Left ventricle myocardium inferior (tissue), 1 donor: ENCODE measurements at regions not wholly inside any gene's neighbourhood (a gene's known extent, or its start where the extent isn't known, plus 50 kb on each side); places are given as distances from the start of the nearest gene placed in this dataset.

Experiments
- DNase-seq: peaks from one replicate; pipeline ENCODE4 v3.0.0-alpha.2; 2020
- H3K27ac ChIP-seq: fragments of 200-600 bp; replicated peaks from 2 replicates; pipeline ENCODE4 v1.8.0; 2021
- H3K27me3 ChIP-seq: fragments of 200-600 bp; 2 replicates; pipeline ENCODE4 v1.8.0; 2021; ENCODE audit warnings: low read depth
- H3K36me3 ChIP-seq: fragments of 200-600 bp; 2 replicates; pipeline ENCODE4 v1.8.0; 2021
- H3K4me1 ChIP-seq: fragments of 200-600 bp; 2 replicates; pipeline ENCODE4 v1.8.0; 2021
- H3K4me3 ChIP-seq: fragments of 200-600 bp; 2 replicates; pipeline ENCODE4 v1.8.0; 2021; ENCODE audit warnings: mild to moderate bottlenecking, moderate library complexity
- H3K9me3 ChIP-seq: fragments of 200-600 bp; replicated peaks from 2 replicates; pipeline ENCODE4 v1.8.0; 2021
- CTCF ChIP-seq: fragments of 200-600 bp; IDR thresholded peaks from 2 replicates; pipeline ENCODE4 v1.8.0; 2021; ENCODE audit warnings: antibody characterized with exemption, mild to moderate bottlenecking, borderline replicate concordance
- intact Hi-C: fragments of 100-400 bp; cut with micrococcal nuclease; formaldehyde crosslinking; loops from one replicate; pipeline ENCODE4 v1.11.0; 2022
- donor health status: DM: no; HTN: yes; CAD: no; lungs with severe emphysema.

GRCh38 chrY:8390310-8390709, 947.0 kb upstream of the TSPY4 start:
- TF ChIP-seq CTCF, result no peak
- DNase-seq, result no peak
- no peaks in the 10 kb centered on the region for H3K4me1 ChIP-seq
- intact Hi-C loops, result no loop called here
- H3K27ac ChIP-seq, result no peak overlapping the region
- no peaks in the 10 kb centered on the region for H3K36me3 ChIP-seq
- no peak overlapping the region for H3K4me3 ChIP-seq
- no peaks in the 10 kb centered on the region for H3K27me3 ChIP-seq
- no peaks in the 10 kb centered on the region for H3K9me3 ChIP-seq

GRCh38 chrY:8393246-8393645, 944.0 kb upstream of the TSPY4 start:
- TF ChIP-seq CTCF, result no peak
- no peak for DNase-seq
- H3K27me3 ChIP-seq, result no peaks in the 10 kb centered on the region
- H3K27ac ChIP-seq, result no peak overlapping the region
- no peak overlapping the region for H3K4me3 ChIP-seq
- H3K4me1 ChIP-seq, result no peaks in the 10 kb centered on the region
- intact Hi-C loops, result no loop called here
- H3K36me3 ChIP-seq, result no peaks in the 10 kb centered on the region
- no peaks in the 10 kb centered on the region for H3K9me3 ChIP-seq

- H3K27ac ChIP-seq, result no peak overlapping the region
- TF ChIP-seq CTCF, result no peak
- no peaks in the 10 kb centered on the region for H3K36me3 ChIP-seq
- H3K9me3 ChIP-seq, result no peaks in the 10 kb centered on the region
- H3K4me3 ChIP-seq, result no peak overlapping the region
- no peaks in the 10 kb centered on the region for H3K4me1 ChIP-seq
- intact Hi-C loops, result no loop called here
- DNase-seq, result no peak
- H3K27me3 ChIP-seq, result no peaks in the 10 kb centered on the region
Measured at GRCh38 chrY:8422906-8423305, 914.4 kb upstream of the TSPY4 start.

- no peak for DNase-seq
- H3K36me3 ChIP-seq, result no peaks in the 10 kb centered on the region
- H3K27me3 ChIP-seq, result no peaks in the 10 kb centered on the region
- H3K4me3 ChIP-seq, result no peak overlapping the region
- no peaks in the 10 kb centered on the region for H3K4me1 ChIP-seq
- intact Hi-C loops, result no loop called here
- no peak overlapping the region for H3K27ac ChIP-seq
- TF ChIP-seq CTCF, result no peak
- H3K9me3 ChIP-seq, result no peaks in the 10 kb centered on the region
Measured at GRCh38 chrY:8426433-8426832, 910.8 kb upstream of the TSPY4 start.

GRCh38 chrY:8437510-8437909, 899.8 kb upstream of the TSPY4 start:
- H3K9me3 ChIP-seq, result no peaks in the 10 kb centered on the region
- H3K4me1 ChIP-seq, result no peaks in the 10 kb centered on the region
- H3K27ac ChIP-seq, result no peak overlapping the region
- H3K36me3 ChIP-seq, result no peaks in the 10 kb centered on the region
- no peak for TF ChIP-seq CTCF
- no peak overlapping the region for H3K4me3 ChIP-seq
- intact Hi-C loops, result no loop called here
- no peak for DNase-seq
- no peaks in the 10 kb centered on the region for H3K27me3 ChIP-seq

- no peaks in the 10 kb centered on the region for H3K9me3 ChIP-seq
- H3K36me3 ChIP-seq, result no peaks in the 10 kb centered on the region
- no peak overlapping the region for H3K4me3 ChIP-seq
- intact Hi-C loops, result no loop called here
- TF ChIP-seq CTCF, result no peak
- H3K27ac ChIP-seq, result no peak overlapping the region
- DNase-seq, result no peak
- H3K4me1 ChIP-seq, result no peaks in the 10 kb centered on the region
- H3K27me3 ChIP-seq, result no peaks in the 10 kb centered on the region
Measured at GRCh38 chrY:8442097-8442496, 895.2 kb upstream of the TSPY4 start.
